IPS-NIHi7 (cell line): ENCODE measurements at regions not wholly inside any gene's neighbourhood (a gene's known extent, or its start where the extent isn't known, plus 50 kb on each side); places are given as distances from the start of the nearest gene placed in this dataset.
A peak's percentile ranks its signal among the peaks of the same experiment; 100 is the strongest.

Experiments
- DNase-seq: peaks from one replicate; pipeline ENCODE4 v3.0.0; 2012; ENCODE audit warnings: mixed read lengths; ENCODE audit errors: extremely low spot score

- DNase-seq, result no peak
Observed at GRCh38 chr6:139640448-139640847, 266.0 kb upstream of the CITED2 start.

- no peak for DNase-seq
Observed at GRCh38 chr6:139639507-139639906, 265.1 kb upstream of the CITED2 start.

- DNase-seq, result no peak
Observed at GRCh38 chr6:139638179-139638941, 263.9 kb upstream of the CITED2 start.

GRCh38 chr6:139637766-139638165 lies 263.3 kb upstream of the CITED2 start:
- no peak for DNase-seq

GRCh38 chr6:139636391-139636790 lies 261.9 kb upstream of the CITED2 start:
- DNase-seq, result no peak

GRCh38 chr6:139635401-139636130 lies 261.1 kb upstream of the CITED2 start:
- no peak for DNase-seq

- DNase-seq, result no peak
Observed at GRCh38 chr6:139632840-139633239, 258.4 kb upstream of the CITED2 start.

- DNase-seq, result no peak
Observed at GRCh38 chr6:139628270-139628669, 253.8 kb upstream of the CITED2 start.

- DNase-seq, result peak; percentile 38
Observed at GRCh38 chr6:139627091-139627490, 252.6 kb upstream of the CITED2 start.

- no peak for DNase-seq
Observed at GRCh38 chr6:139625998-139626975, 251.8 kb upstream of the CITED2 start.

GRCh38 chr6:139625081-139625939 lies 250.9 kb upstream of the CITED2 start:
- no peak for DNase-seq

- DNase-seq, result no peak
Observed at GRCh38 chr6:139623372-139623771, 248.9 kb upstream of the CITED2 start.

- DNase-seq, result no peak
Observed at GRCh38 chr6:139613496-139613895, 239.0 kb upstream of the CITED2 start.

GRCh38 chr6:139612135-139612465 lies 237.7 kb upstream of the CITED2 start:
- DNase-seq, result no peak

- DNase-seq, result no peak
Observed at GRCh38 chr6:139611327-139612134, 237.1 kb upstream of the CITED2 start.

- no peak for DNase-seq
Observed at GRCh38 chr6:139608466-139609261, 234.2 kb upstream of the CITED2 start.

- DNase-seq, result no peak
Observed at GRCh38 chr6:139605350-139605749, 230.9 kb upstream of the CITED2 start.

- no peak for DNase-seq
Observed at GRCh38 chr6:139603581-139603980, 229.1 kb upstream of the CITED2 start.

- DNase-seq, result no peak
Observed at GRCh38 chr6:139602577-139602976, 228.1 kb upstream of the CITED2 start.
